ENCODE measurements at regions not wholly inside any gene's neighbourhood (a gene's known extent, or its start where the extent isn't known, plus 50 kb on each side); places are given as distances from the start of the nearest gene placed in this dataset.

DNA sequence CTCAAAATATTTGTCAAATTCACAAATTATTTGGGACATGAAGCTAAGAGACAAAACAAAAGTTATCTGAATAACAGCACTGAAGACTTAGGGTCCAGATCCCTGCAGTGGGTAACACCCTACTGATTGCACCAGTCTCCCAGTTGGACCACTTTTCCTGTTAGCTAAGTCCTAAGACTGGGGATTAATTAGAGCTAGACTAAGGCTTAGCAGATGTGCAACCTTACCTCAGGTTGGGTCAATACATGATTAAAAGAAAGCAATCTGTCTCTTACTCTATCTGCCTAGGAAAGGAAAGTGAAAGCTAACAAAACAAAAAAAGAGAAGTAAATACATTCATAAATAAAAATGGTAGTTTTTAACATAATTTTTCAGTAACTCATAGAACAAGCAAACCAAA lies 737.2 kb upstream of the CHRM3 start:
- no peak for DNase-seq (ENCODE audit: low read depth, low spot score)
- no peak for TF ChIP-seq CTCF (IDR thresholded peaks at IDR 0.05; ENCODE audit: low read depth, low read length)
- H3K27ac ChIP-seq (ENCODE audit: low read depth, low read length), result no peak overlapping the region
- POLR2A ChIA-PET, result no interaction called here
- H3K9me3 ChIP-seq (ENCODE audit: control insufficient read depth, insufficient read depth, low read length), result no peaks in the 10 kb centered on the region
- no peak overlapping the region for H3K4me3 ChIP-seq (ENCODE audit: low read depth, low read length)
- no peaks in the 10 kb centered on the region for H3K27me3 ChIP-seq (ENCODE audit: control insufficient read depth, insufficient read depth, low read length)
- CTCF ChIA-PET, result no interaction called here

- no peak overlapping the region for H3K4me3 ChIP-seq (ENCODE audit: low read depth, low read length)
These were observed 737.6 kb upstream of the CHRM3 start for GRCh38 chr1:238648751-238649150.

DNA sequence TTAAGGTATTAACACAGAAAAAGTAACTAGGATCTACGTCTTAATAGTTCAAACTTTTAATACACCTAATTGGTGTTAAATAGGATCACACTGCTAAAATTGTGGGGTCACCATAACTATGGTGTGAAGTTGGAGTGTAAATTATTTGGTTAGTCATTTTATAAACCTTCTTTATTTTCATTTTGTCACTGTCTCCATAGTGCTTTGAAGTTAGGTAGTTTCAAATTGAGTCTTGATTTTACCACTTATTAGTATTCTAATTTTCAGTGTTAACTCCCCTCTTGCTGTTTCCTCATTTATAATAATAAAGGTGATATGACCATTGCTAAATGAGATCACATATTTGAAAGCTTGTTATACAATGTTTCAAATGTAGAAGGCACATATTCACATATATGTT lies 738.1 kb upstream of the CHRM3 start:
- Histone ChIP-seq H3K27ac (ENCODE audit: low read depth, low read length) (no peak overlapping the region), H3K4me3 (ENCODE audit: low read depth, low read length) (no peak overlapping the region), H3K9me3 (ENCODE audit: control insufficient read depth, insufficient read depth, low read length) (no peaks in the 10 kb centered on the region), H3K27me3 (ENCODE audit: control insufficient read depth, insufficient read depth, low read length) (no peaks in the 10 kb centered on the region)
- no peak for DNase-seq (ENCODE audit: low read depth, low spot score)
- POLR2A ChIA-PET, result no interaction called here
- TF ChIP-seq CTCF (IDR thresholded peaks at IDR 0.05; ENCODE audit: low read depth, low read length), result no peak
- CTCF ChIA-PET, result no interaction called here

More at GRCh38 chr1:238648751-238649150, 737.6 kb upstream of the CHRM3 start:
- ChIA-PET POLR2A (no interaction called here), CTCF (no interaction called here)
- Histone ChIP-seq H3K27me3 (ENCODE audit: control insufficient read depth, insufficient read depth, low read length) (no peaks in the 10 kb centered on the region), H3K27ac (ENCODE audit: low read depth, low read length) (no peak overlapping the region), H3K9me3 (ENCODE audit: control insufficient read depth, insufficient read depth, low read length) (no peaks in the 10 kb centered on the region)
- no peak for DNase-seq (ENCODE audit: low read depth, low spot score)
- TF ChIP-seq CTCF (IDR thresholded peaks at IDR 0.05; ENCODE audit: low read depth, low read length), result no peak

GRCh38 chr1:238647877-238648276 lies 738.5 kb upstream of the CHRM3 start:
- CTCF ChIA-PET, result no interaction called here
- TF ChIP-seq CTCF (IDR thresholded peaks at IDR 0.05; ENCODE audit: low read depth, low read length), result no peak
- DNase-seq (ENCODE audit: low read depth, low spot score), result peak; percentile 94
- POLR2A ChIA-PET, result interaction anchor here (0.6 kb wide), 1 partner anchor 798 kb away, joined by 7 read pairs; no protein-coding TSS in a partner anchor
- Histone ChIP-seq H3K27ac (ENCODE audit: low read depth, low read length) (peak overlapping the region; percentile 71), H3K4me3 (ENCODE audit: low read depth, low read length) (no peak overlapping the region), H3K9me3 (ENCODE audit: control insufficient read depth, insufficient read depth, low read length) (no peaks in the 10 kb centered on the region), H3K27me3 (ENCODE audit: control insufficient read depth, insufficient read depth, low read length) (no peaks in the 10 kb centered on the region)

DNA sequence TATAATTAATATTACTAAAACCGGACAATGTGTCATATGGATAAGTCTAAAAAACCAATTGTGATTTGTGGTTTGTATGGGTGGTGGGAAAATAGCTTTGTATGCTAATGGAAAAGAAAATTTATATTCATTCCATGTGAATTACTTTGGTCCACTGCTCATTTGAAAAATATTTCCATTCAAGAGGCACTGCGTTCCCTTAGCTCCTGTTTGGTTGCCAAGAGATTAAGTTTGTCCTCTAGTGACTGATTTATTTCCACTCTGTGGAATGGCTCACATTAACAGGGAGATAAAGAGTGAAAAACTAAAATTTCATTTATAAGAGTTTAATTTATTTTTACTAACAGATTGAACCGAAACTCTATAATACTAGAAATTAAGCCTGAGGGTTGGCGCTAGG lies 744.1 kb upstream of the CHRM3 start:
- POLR2A ChIA-PET, result no interaction called here
- DNase-seq (ENCODE audit: low read depth, low spot score), result no peak
- no peak for TF ChIP-seq CTCF (IDR thresholded peaks at IDR 0.05; ENCODE audit: low read depth, low read length)

More for the DNA sequence above, 744.1 kb upstream of the CHRM3 start:
- H3K9me3 ChIP-seq (ENCODE audit: control insufficient read depth, insufficient read depth, low read length), result no peaks in the 10 kb centered on the region
- no peaks in the 10 kb centered on the region for H3K27me3 ChIP-seq (ENCODE audit: control insufficient read depth, insufficient read depth, low read length)
- no peak overlapping the region for H3K4me3 ChIP-seq (ENCODE audit: low read depth, low read length)
- H3K27ac ChIP-seq (ENCODE audit: low read depth, low read length), result no peak overlapping the region
- CTCF ChIA-PET, result no interaction called here
